ENCODE measurements at regions not wholly inside any gene's neighbourhood (a gene's known extent, or its start where the extent isn't known, plus 50 kb on each side); places are given as distances from the start of the nearest gene placed in this dataset.

DNA sequence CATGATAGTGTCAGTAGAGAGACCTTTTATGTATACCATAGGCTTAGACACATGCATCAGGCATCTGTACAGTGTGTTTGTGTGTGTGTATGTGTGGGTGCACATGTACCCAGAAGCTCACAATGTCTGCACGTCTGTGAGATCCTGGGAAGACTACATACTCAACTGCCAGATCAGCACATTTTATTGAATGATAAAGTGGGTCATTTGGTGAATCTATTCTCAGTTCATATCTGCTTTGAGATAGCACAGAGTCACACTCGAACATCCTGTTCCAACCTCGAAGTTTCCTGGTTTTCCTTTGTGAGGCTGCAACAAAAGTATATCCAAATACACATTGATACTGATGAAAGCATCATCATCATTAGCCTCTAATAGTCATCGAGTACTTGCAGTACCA, 63.6 kb downstream of the MAF start:
- TF ChIP-seq POLR2AphosphoS5 (IDR thresholded peaks at IDR 0.05) (no peak), POLR2A (IDR thresholded peaks at IDR 0.05) (no peak)
- TF ChIP-seq, protein P1, sequence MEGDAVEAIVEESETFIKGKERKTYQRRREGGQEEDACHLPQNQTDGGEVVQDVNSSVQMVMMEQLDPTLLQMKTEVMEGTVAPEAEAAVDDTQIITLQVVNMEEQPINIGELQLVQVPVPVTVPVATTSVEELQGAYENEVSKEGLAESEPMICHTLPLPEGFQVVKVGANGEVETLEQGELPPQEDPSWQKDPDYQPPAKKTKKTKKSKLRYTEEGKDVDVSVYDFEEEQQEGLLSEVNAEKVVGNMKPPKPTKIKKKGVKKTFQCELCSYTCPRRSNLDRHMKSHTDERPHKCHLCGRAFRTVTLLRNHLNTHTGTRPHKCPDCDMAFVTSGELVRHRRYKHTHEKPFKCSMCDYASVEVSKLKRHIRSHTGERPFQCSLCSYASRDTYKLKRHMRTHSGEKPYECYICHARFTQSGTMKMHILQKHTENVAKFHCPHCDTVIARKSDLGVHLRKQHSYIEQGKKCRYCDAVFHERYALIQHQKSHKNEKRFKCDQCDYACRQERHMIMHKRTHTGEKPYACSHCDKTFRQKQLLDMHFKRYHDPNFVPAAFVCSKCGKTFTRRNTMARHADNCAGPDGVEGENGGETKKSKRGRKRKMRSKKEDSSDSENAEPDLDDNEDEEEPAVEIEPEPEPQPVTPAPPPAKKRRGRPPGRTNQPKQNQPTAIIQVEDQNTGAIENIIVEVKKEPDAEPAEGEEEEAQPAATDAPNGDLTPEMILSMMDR (IDR thresholded peaks at IDR 0.05) = no peak
